Astrocyte of the spinal cord (primary cell): ENCODE measurements at regions not wholly inside any gene's neighbourhood (a gene's known extent, or its start where the extent isn't known, plus 50 kb on each side); places are given as distances from the start of the nearest gene placed in this dataset.

ENCODE experiments used
- DNase-seq: peaks from one replicate; pipeline ENCODE4 v3.0.0; 2011; ENCODE audit warnings: low read depth, low spot score
- H3K4me3 ChIP-seq: 2 replicates; pipeline ENCODE4 v1.5.1; 2011; ENCODE audit warnings: low read depth, mild to moderate bottlenecking, low read length, moderate library complexity
- in situ Hi-C: cut with HindIII; loops from 2 replicates; pipeline ENCODE4 v1.10.0; 2017; ENCODE audit warnings: low sequenced_read_pairs
- TF ChIP-seq, protein P1 (sequence below): IDR thresholded peaks from 2 replicates; pipeline ENCODE4 v1.5.1; 2012; ENCODE audit warnings: low read depth, mild to moderate bottlenecking, low read length, inconsistent platforms

DNA sequence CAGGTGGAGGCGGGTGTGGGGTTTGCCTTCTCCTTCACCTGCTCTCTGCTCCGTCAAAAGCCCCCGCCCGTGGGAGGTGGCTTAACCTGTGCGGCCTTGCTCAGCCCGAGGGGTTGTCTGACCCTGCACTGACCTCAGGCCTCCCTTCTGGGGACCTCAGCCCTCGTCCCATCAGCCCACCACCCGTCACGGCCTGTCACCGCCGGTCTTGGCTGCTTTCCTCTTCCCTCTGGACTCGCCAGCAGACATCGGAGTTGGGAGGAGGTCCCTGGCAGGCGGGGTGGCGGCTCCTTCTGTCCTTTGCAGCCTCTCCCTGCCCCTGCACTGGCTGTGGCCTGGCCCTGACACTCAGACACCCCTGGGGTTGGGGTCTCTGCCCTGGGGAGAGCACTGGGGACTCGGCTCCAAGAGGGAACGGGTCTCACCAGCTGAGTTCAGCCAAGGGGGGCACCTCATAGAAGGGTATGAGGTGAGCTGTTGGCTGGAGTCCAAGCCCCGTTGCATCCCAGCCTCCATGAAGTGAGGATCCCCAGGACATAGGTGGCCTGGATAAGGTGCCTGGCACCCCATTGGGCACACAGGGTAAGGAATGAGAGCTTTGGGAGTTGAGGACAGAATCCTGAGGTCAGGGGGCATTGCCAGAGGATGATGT is 999.6 kb downstream of the BRD1 start:
- DNase-seq: no peak
- in situ Hi-C loops: no loop called here
- no peak overlapping the region for H3K4me3 ChIP-seq
- TF ChIP-seq, protein P1, sequence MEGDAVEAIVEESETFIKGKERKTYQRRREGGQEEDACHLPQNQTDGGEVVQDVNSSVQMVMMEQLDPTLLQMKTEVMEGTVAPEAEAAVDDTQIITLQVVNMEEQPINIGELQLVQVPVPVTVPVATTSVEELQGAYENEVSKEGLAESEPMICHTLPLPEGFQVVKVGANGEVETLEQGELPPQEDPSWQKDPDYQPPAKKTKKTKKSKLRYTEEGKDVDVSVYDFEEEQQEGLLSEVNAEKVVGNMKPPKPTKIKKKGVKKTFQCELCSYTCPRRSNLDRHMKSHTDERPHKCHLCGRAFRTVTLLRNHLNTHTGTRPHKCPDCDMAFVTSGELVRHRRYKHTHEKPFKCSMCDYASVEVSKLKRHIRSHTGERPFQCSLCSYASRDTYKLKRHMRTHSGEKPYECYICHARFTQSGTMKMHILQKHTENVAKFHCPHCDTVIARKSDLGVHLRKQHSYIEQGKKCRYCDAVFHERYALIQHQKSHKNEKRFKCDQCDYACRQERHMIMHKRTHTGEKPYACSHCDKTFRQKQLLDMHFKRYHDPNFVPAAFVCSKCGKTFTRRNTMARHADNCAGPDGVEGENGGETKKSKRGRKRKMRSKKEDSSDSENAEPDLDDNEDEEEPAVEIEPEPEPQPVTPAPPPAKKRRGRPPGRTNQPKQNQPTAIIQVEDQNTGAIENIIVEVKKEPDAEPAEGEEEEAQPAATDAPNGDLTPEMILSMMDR: no peak

- DNase-seq: no peak
- H3K4me3 ChIP-seq: no peak overlapping the region
- TF ChIP-seq, protein P1: no peak
- in situ Hi-C loops: no loop called here
Observed at GRCh38 chr22:48827268-48827846, 1000.3 kb downstream of the BRD1 start.

- H3K4me3 ChIP-seq: no peak overlapping the region
- no peak for DNase-seq
- in situ Hi-C loops: no loop called here
- TF ChIP-seq, protein P1: no peak
Observed at GRCh38 chr22:48826546-48826945, 1001.1 kb downstream of the BRD1 start.

- H3K4me3 ChIP-seq: no peak overlapping the region
- in situ Hi-C loops: no loop called here
- DNase-seq: no peak
- TF ChIP-seq, protein P1: no peak
Observed at GRCh38 chr22:48825802-48826520, 1001.7 kb downstream of the BRD1 start.

- in situ Hi-C loops: no loop called here
- no peak overlapping the region for H3K4me3 ChIP-seq
- TF ChIP-seq, protein P1: no peak
- no peak for DNase-seq
Observed at GRCh38 chr22:48824712-48825651, 1002.7 kb downstream of the BRD1 start.

GRCh38 chr22:48823941-48824340 is 1003.7 kb downstream of the BRD1 start:
- in situ Hi-C loops: no loop called here
- no peak for DNase-seq
- H3K4me3 ChIP-seq: no peak overlapping the region
- TF ChIP-seq, protein P1: no peak
